ENCODE measurements at regions not wholly inside any gene's neighbourhood (a gene's known extent, or its start where the extent isn't known, plus 50 kb on each side); places are given as distances from the start of the nearest gene placed in this dataset.

DNA sequence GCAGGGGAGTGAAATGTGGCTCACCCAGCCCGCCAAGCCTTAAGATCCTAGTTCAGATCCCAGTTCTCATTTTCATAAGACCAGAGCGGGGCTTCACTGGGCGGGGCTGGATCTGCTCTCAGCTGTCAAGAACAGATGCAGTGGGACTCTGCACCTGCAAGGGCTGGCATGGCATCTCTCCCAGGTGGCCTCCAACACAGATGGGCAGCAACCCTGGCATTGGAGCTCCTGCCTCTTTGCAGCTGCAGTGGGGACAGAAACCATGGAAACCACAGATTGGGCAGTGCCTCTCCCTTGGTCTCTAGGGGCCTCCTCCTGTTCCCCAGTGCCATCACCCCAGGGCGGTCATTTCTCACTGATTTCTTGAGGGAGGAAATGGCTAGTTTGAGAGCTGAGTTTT, 267.7 kb downstream of the PRDM2 start:
- no peak for TF ChIP-seq CTCF (IDR thresholded peaks at IDR 0.05; ENCODE audit: insufficient read depth, low read length, poor library complexity, severe bottlenecking)
- no peak for DNase-seq (ENCODE audit: extremely low read depth, insufficient read length)
- H3K27me3 ChIP-seq (replicated peaks; ENCODE audit: control insufficient read depth, insufficient read depth, low read length): no peaks in the 10 kb centered on the region; the same call in none of the 2 replicates
- H3K4me3 ChIP-seq (replicated peaks; ENCODE audit: low read depth, low read length): no peak overlapping the region
- H3K36me3 ChIP-seq (ENCODE audit: control insufficient read depth, insufficient read depth, low read length): no peaks in the 10 kb centered on the region

DNA sequence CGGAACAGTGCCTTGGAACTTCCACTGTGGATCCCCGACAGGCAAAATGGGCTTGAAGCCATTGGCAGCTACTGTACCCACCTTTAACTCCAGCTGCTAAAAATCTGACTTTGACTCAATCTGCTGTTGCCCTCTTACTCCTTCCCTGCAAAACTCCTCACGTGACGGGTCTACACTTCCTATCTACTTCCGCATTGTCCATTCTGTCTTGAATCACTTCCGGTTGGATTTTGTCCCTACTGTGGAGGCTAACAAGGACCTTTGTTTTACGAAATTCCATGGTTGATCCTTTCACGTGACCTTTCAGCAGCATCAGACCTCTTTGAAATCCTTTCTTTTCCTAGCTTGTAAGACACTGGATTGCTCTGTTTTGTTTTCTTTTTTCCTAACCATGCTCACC, 268.4 kb downstream of the PRDM2 start:
- Histone ChIP-seq H3K36me3 (ENCODE audit: control insufficient read depth, insufficient read depth, low read length) (no peaks in the 10 kb centered on the region), H3K4me3 (replicated peaks; ENCODE audit: low read depth, low read length) (no peak overlapping the region), H3K27me3 (replicated peaks; ENCODE audit: control insufficient read depth, insufficient read depth, low read length) (no peaks in the 10 kb centered on the region; the same call in none of the 2 replicates)
- no peak for TF ChIP-seq CTCF (IDR thresholded peaks at IDR 0.05; ENCODE audit: insufficient read depth, low read length, poor library complexity, severe bottlenecking)
- DNase-seq (ENCODE audit: extremely low read depth, insufficient read length): no peak

DNA sequence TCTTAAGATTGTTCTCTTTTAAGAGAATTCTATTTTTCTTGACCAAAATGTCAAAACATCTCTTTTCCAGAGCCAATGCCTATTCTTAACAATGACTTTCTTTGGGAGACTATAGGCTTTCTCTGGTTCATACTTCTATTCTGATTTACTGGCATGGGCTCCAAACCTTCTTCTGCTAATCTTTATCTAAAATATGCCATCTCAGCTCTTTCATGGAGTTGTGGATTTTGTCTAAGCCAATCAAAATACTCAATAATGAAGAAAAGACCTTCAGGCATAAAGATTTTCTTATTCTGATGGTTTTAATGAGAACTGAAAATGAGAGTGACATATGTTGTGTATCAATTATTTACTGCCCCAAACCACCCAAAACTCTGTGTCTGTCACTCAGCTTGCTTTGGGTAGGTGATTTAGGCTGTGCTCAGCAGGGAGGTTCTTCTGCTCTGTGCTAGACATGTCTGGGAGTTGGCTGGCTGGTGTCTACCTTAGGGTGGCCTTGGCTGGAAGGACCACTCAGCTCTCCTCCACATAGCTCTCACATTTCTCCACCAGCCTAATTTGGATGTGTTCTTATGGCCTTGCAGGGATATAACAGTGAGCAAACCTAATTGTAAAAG, 270.8 kb downstream of the PRDM2 start:
- H3K27me3 ChIP-seq (replicated peaks; ENCODE audit: control insufficient read depth, insufficient read depth, low read length): no peaks in the 10 kb centered on the region; the same call in 1 of the 2 replicates
- DNase-seq (ENCODE audit: extremely low read depth, insufficient read length): no peak
- H3K4me3 ChIP-seq (replicated peaks; ENCODE audit: low read depth, low read length): no peak overlapping the region

GRCh38 chr1:13976485-13976884, 276.5 kb downstream of the PRDM2 start:
- H3K4me3 ChIP-seq (replicated peaks; ENCODE audit: low read depth, low read length): no peak overlapping the region
- no peak for TF ChIP-seq CTCF (IDR thresholded peaks at IDR 0.05; ENCODE audit: insufficient read depth, low read length, poor library complexity, severe bottlenecking)
- no peaks in the 10 kb centered on the region for H3K36me3 ChIP-seq (ENCODE audit: control insufficient read depth, insufficient read depth, low read length)
- DNase-seq (ENCODE audit: extremely low read depth, insufficient read length): no peak
- H3K27me3 ChIP-seq (replicated peaks; ENCODE audit: control insufficient read depth, insufficient read depth, low read length): no peaks in the 10 kb centered on the region

More for the DNA sequence above, 270.8 kb downstream of the PRDM2 start:
- H3K36me3 ChIP-seq (ENCODE audit: control insufficient read depth, insufficient read depth, low read length): no peaks in the 10 kb centered on the region
- TF ChIP-seq CTCF (IDR thresholded peaks at IDR 0.05; ENCODE audit: insufficient read depth, low read length, poor library complexity, severe bottlenecking): no peak

GRCh38 chr1:13981142-13981541, 281.2 kb downstream of the PRDM2 start:
- Histone ChIP-seq H3K36me3 (ENCODE audit: control insufficient read depth, insufficient read depth, low read length) (no peaks in the 10 kb centered on the region), H3K27me3 (replicated peaks; ENCODE audit: control insufficient read depth, insufficient read depth, low read length) (no peaks in the 10 kb centered on the region), H3K4me3 (replicated peaks; ENCODE audit: low read depth, low read length) (no peak overlapping the region)
- DNase-seq (ENCODE audit: extremely low read depth, insufficient read length): no peak
- TF ChIP-seq CTCF (IDR thresholded peaks at IDR 0.05; ENCODE audit: insufficient read depth, low read length, poor library complexity, severe bottlenecking): no peak

DNA sequence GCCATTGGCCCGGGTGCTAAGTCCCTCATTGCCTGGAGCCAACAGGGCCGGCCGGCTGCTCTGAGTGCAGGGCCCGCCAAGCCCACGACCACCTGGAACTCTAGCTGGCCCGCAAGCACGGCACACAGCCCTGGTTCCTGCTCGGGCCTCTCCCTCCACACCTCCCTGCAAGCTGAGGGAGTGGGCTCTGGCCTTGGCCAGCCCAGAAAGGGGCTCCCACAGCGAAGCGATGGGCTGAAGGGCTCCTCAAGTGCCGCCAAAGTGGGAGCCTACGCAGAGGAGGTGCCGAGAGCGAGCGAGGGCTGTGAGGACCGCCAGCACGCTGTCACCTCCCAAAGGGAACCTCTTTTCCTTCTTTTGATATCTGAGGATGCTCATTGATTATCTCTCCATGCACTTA, 283.4 kb downstream of the PRDM2 start:
- Histone ChIP-seq H3K4me3 (replicated peaks; ENCODE audit: low read depth, low read length) (no peak overlapping the region), H3K36me3 (ENCODE audit: control insufficient read depth, insufficient read depth, low read length) (no peaks in the 10 kb centered on the region), H3K27me3 (replicated peaks; ENCODE audit: control insufficient read depth, insufficient read depth, low read length) (no peaks in the 10 kb centered on the region)
- no peak for TF ChIP-seq CTCF (IDR thresholded peaks at IDR 0.05; ENCODE audit: insufficient read depth, low read length, poor library complexity, severe bottlenecking)
- DNase-seq (ENCODE audit: extremely low read depth, insufficient read length): no peak
